ENCODE measurements at regions not wholly inside any gene's neighbourhood (a gene's known extent, or its start where the extent isn't known, plus 50 kb on each side); places are given as distances from the start of the nearest gene placed in this dataset.

DNA sequence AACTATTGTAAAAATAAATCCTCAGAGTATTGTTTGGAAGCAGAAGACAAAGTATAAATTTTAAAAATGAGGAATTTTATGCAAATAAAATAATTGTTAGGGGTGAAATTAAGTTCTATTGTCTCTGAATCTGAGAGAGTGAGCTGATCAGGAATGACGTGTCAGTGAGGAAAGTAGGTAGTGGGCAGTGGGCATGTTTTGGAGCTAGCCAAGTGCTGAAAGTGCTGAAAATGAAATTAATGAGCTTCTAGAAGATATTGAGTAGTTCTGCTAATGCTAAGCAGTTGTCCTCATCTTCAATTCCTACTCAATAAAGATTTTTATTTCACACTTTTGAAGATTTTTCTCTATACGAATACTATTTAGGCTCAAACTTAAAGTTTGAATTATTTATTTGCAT lies 1167.8 kb upstream of the PCDH20 start:
- no peak for TF ChIP-seq EZH2phosphoT487 (IDR thresholded peaks at IDR 0.05; ENCODE audit: low read depth)
- TF ChIP-seq, protein P1, sequence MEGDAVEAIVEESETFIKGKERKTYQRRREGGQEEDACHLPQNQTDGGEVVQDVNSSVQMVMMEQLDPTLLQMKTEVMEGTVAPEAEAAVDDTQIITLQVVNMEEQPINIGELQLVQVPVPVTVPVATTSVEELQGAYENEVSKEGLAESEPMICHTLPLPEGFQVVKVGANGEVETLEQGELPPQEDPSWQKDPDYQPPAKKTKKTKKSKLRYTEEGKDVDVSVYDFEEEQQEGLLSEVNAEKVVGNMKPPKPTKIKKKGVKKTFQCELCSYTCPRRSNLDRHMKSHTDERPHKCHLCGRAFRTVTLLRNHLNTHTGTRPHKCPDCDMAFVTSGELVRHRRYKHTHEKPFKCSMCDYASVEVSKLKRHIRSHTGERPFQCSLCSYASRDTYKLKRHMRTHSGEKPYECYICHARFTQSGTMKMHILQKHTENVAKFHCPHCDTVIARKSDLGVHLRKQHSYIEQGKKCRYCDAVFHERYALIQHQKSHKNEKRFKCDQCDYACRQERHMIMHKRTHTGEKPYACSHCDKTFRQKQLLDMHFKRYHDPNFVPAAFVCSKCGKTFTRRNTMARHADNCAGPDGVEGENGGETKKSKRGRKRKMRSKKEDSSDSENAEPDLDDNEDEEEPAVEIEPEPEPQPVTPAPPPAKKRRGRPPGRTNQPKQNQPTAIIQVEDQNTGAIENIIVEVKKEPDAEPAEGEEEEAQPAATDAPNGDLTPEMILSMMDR (IDR thresholded peaks at IDR 0.05; ENCODE audit: low read depth, low read length), result no peak
- no peaks in the 10 kb centered on the region for H3K79me2 ChIP-seq (ENCODE audit: low read length)
- H3K4me2 ChIP-seq (ENCODE audit: low read length), result no peak overlapping the region

DNA sequence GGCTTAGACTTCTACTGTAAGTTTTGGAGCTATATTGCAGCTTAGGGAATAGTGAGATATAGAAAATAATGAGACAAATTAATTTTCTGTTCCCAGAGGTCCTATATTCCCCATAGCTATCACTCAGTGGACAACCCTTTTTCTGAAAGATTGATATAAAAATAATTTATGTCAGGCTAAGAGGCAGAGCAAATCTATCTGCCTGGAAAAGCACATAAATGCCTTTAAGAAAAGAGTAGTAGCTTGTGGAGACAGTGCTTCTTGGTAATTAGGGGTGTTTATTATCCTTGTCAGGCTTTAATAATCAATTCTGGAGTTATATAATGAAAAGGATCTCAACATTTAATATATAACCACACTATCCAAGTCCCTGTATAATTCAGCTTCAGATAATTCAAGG lies 1162.8 kb upstream of the PCDH20 start:
- Histone ChIP-seq H3K9me3 (ENCODE audit: insufficient read depth, low read length) (no peaks in the 10 kb centered on the region), H2AFZ (ENCODE audit: low read depth, low read length) (no peak overlapping the region), H4K20me1 (ENCODE audit: insufficient read depth, low read length) (no peaks in the 10 kb centered on the region), H3K27ac (ENCODE audit: low read length) (no peak overlapping the region), H3K27me3 (ENCODE audit: low read depth, low read length) (no peaks in the 10 kb centered on the region), H3K36me3 (replicated peaks; ENCODE audit: low read depth, low read length) (no peaks in the 10 kb centered on the region), H3K79me2 (ENCODE audit: low read length) (no peaks in the 10 kb centered on the region), H3K4me1 (ENCODE audit: low read length) (no peaks in the 10 kb centered on the region), H3K9ac (ENCODE audit: low read length) (no peak overlapping the region), H3K4me2 (ENCODE audit: low read length) (no peak overlapping the region), H3K4me3 (ENCODE audit: low read length) (no peak overlapping the region)
- TF ChIP-seq, protein P1 (IDR thresholded peaks at IDR 0.05; ENCODE audit: low read depth, low read length), result no peak
- no peak for TF ChIP-seq EZH2phosphoT487 (IDR thresholded peaks at IDR 0.05; ENCODE audit: low read depth)

More for the DNA sequence above, 1167.8 kb upstream of the PCDH20 start:
- no peaks in the 10 kb centered on the region for H3K4me1 ChIP-seq (ENCODE audit: low read length)
- no peak overlapping the region for H3K9ac ChIP-seq (ENCODE audit: low read length)
- no peak overlapping the region for H3K4me3 ChIP-seq (ENCODE audit: low read length)
- H3K36me3 ChIP-seq (replicated peaks; ENCODE audit: low read depth, low read length), result no peaks in the 10 kb centered on the region
- no peaks in the 10 kb centered on the region for H4K20me1 ChIP-seq (ENCODE audit: insufficient read depth, low read length)
- H2AFZ ChIP-seq (ENCODE audit: low read depth, low read length), result no peak overlapping the region
- no peak overlapping the region for H3K27ac ChIP-seq (ENCODE audit: low read length)
- H3K9me3 ChIP-seq (ENCODE audit: insufficient read depth, low read length), result no peaks in the 10 kb centered on the region
- no peaks in the 10 kb centered on the region for H3K27me3 ChIP-seq (ENCODE audit: low read depth, low read length)

DNA sequence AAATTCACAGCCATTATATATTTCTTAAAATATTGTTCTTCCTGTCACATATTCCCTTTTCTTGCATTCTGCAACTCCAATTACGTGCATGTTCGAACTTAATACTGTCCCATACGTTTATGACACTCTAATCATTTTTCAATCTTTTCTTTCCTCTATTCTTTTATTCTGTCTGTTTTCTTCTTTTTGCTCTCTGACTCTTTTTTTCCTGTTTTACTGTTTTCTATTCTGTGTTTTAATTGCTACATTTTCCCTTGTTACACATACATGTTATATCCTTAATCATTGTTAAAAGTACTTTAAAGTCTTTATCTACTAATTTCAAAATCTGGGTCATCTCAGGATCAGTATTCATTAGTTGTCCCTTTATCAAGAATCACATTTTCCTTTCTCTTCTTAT lies 1149.1 kb upstream of the PCDH20 start:
- no peaks in the 10 kb centered on the region for H3K79me2 ChIP-seq (ENCODE audit: low read length)
- no peak overlapping the region for H3K4me3 ChIP-seq (ENCODE audit: low read length)
- H3K4me2 ChIP-seq (ENCODE audit: low read length), result no peak overlapping the region
- no peak overlapping the region for H3K9ac ChIP-seq (ENCODE audit: low read length)
- TF ChIP-seq, protein P1 (IDR thresholded peaks at IDR 0.05; ENCODE audit: low read depth, low read length), result no peak
- TF ChIP-seq EZH2phosphoT487 (IDR thresholded peaks at IDR 0.05; ENCODE audit: low read depth), result no peak
- no peak overlapping the region for H3K27ac ChIP-seq (ENCODE audit: low read length)
- H3K9me3 ChIP-seq (ENCODE audit: insufficient read depth, low read length), result no peaks in the 10 kb centered on the region
- no peaks in the 10 kb centered on the region for H3K4me1 ChIP-seq (ENCODE audit: low read length)
- H2AFZ ChIP-seq (ENCODE audit: low read depth, low read length), result no peak overlapping the region
- H3K27me3 ChIP-seq (ENCODE audit: low read depth, low read length), result no peaks in the 10 kb centered on the region
- H3K36me3 ChIP-seq (replicated peaks; ENCODE audit: low read depth, low read length), result no peaks in the 10 kb centered on the region
- H4K20me1 ChIP-seq (ENCODE audit: insufficient read depth, low read length), result no peaks in the 10 kb centered on the region

DNA sequence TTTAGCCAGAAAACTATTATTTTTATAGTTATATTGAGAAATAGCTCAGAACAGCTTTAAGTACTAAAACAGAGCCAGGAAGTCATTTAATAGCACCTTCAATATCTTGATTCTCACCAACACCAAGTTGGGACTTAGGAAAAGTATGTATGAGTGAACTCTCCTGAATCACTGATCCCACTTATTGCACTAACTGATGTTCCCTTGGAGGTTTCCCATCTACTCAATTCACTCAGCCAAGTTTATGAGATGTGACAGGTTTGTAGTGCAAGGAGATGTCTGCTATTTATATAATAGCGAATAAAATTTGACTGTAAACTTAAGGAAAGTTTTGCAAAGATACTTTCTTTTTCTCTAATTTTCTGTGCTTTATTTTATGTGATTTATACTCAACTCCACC lies 1147.6 kb upstream of the PCDH20 start:
- H3K9me3 ChIP-seq (ENCODE audit: insufficient read depth, low read length), result no peaks in the 10 kb centered on the region
- H2AFZ ChIP-seq (ENCODE audit: low read depth, low read length), result no peak overlapping the region
- no peak overlapping the region for H3K4me3 ChIP-seq (ENCODE audit: low read length)

More for the DNA sequence above, 1147.6 kb upstream of the PCDH20 start:
- Histone ChIP-seq H3K79me2 (ENCODE audit: low read length) (no peaks in the 10 kb centered on the region), H3K27ac (ENCODE audit: low read length) (no peak overlapping the region), H3K4me1 (ENCODE audit: low read length) (no peaks in the 10 kb centered on the region), H3K36me3 (replicated peaks; ENCODE audit: low read depth, low read length) (no peaks in the 10 kb centered on the region), H3K27me3 (ENCODE audit: low read depth, low read length) (no peaks in the 10 kb centered on the region), H3K9ac (ENCODE audit: low read length) (no peak overlapping the region), H4K20me1 (ENCODE audit: insufficient read depth, low read length) (no peaks in the 10 kb centered on the region), H3K4me2 (ENCODE audit: low read length) (no peak overlapping the region)
- TF ChIP-seq EZH2phosphoT487 (IDR thresholded peaks at IDR 0.05; ENCODE audit: low read depth), result no peak
- TF ChIP-seq, protein P1 (IDR thresholded peaks at IDR 0.05; ENCODE audit: low read depth, low read length), result no peak
